ENCODE measurements at regions not wholly inside any gene's neighbourhood (a gene's known extent, or its start where the extent isn't known, plus 50 kb on each side); places are given as distances from the start of the nearest gene placed in this dataset.

GRCh38 chr15:46703020-46703861 lies 1014.1 kb upstream of the SEMA6D start:
- no peak for TF ChIP-seq CTCF (IDR thresholded peaks at IDR 0.05)
- TF ChIP-seq POLR2A (IDR thresholded peaks at IDR 0.05): no peak

Measured in thyroid gland (tissue), 4 donors.